NCI-H2029 treated with DMSO at 0.1 percent for 48 hours (cell line): ENCODE measurements at regions not wholly inside any gene's neighbourhood (a gene's known extent, or its start where the extent isn't known, plus 50 kb on each side); places are given as distances from the start of the nearest gene placed in this dataset.

Experiments
- DNase-seq: peaks from one replicate; lab custom pipeline; 2025; lab: John Stamatoyannopoulos, UW

GRCh38 chr3:13209634-13209997 is 136.4 kb upstream of the IQSEC1 start:
- no peak for DNase-seq

GRCh38 chr3:13208706-13209633 is 135.7 kb upstream of the IQSEC1 start:
- DNase-seq: no peak

GRCh38 chr3:13207975-13208705 is 134.9 kb upstream of the IQSEC1 start:
- no peak for DNase-seq

- no peak for DNase-seq
Measured at GRCh38 chr3:13207578-13207922, 134.3 kb upstream of the IQSEC1 start.

DNA sequence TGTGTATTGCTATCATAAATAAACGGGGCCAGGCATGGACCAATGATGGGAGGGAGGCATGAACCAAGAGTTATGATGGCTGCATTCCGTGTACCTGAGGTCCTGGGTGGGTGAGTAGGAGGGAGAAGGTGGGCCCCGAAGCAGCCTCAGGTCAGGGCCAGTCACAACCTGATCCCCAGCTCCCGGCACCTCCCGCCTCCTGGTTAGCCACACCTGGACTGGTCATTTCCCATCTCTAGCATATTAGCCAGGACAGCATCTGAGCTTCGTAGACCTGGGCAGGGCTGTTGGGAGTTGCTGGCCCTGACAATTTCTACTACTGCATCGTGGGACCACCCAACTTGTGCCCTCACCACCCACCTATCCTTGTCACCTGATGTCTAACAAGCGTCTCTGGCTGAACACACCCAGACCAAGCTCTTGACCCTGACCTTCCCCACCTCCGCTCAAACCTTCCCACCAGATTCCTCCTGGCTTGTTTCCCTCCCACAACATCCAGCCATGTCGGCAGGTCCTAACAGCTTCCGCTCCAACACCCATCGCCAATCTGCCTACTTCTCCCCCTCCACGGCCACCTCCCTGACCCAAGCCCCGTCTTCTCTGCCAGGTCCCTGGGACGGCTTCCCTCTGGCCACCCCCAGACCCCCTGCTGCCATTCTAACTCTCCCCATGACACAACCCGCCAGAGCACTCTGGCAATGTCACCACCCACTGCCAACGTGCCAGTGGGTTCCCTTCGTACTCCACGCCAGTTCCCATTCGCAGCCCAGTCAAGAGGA is 133.8 kb upstream of the IQSEC1 start:
- DNase-seq: no peak

DNA sequence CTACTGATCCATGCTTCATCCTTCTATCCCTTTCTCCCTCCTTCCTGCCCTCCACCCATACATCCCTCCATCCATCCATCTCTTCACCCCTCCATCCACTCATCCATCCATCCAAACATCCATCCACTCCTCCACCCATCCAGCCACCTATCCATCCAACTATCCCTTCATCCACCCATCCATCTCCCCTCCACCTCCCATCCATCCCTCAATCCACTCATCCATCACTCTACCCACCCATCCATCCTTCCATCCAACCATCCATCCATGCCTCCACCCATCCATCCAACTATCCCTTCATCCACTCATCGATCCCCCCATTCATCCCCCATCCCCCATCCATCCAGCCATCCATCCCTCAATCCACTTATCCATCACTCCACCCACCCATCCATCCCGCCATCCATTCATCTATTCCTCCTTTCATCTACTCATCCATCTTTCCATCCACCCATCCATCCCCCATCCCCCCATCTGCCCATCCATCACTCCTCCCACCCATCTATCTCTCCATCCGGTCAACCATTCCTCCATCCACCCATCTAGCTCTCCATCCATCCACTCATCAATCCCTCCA is 132.4 kb upstream of the IQSEC1 start:
- no peak for DNase-seq

- no peak for DNase-seq
Measured at GRCh38 chr3:13204177-13204581, 130.9 kb upstream of the IQSEC1 start.

DNA sequence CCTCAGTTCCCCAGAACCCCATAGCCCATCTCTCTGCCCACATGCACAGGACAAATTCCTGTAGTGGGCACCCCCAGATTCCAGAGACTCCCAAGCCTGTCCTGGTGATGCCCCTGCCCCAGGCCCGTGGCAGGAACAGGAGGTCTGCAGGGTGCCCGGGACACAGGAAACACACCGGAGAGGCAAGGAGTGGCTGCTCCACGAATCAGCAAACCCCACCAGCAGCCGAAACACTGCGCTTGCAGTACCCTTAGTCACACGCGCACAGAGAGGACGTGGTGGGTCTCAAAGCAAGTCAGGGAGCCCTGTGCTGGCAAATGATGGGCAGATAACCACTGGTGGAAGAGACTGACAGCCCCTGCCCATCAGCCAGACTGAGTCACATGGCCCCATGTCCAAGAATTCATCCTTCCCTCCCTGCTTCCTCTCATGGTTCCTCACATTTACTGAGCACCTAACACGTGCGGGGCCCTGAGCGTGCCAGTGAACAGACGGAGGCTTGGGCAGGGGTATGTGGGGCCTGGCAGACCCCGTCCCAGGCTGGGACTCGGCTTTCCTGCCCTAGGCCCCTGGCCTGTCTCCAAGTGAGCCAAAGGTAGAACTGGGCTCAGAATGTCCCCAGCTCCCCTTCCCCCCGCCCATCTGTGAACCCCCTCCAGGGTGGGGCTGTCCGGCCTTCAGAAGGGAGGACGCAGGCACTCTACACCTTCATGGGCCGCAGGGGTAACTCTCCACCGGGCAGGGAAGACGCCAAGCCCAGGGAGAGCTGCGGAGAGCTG is 130.4 kb upstream of the IQSEC1 start:
- DNase-seq: no peak

- DNase-seq: no peak
Measured at GRCh38 chr3:13202744-13203397, 129.6 kb upstream of the IQSEC1 start.

GRCh38 chr3:13201851-13202250 is 128.6 kb upstream of the IQSEC1 start:
- DNase-seq: peak; percentile 14

GRCh38 chr3:13200946-13201345 is 127.7 kb upstream of the IQSEC1 start:
- no peak for DNase-seq

- no peak for DNase-seq
Measured at GRCh38 chr3:13200465-13200864, 127.2 kb upstream of the IQSEC1 start.

GRCh38 chr3:13199899-13200451 is 126.7 kb upstream of the IQSEC1 start:
- no peak for DNase-seq

- no peak for DNase-seq
Measured at GRCh38 chr3:13199006-13199776, 126.0 kb upstream of the IQSEC1 start.

GRCh38 chr3:13198264-13198879 is 125.1 kb upstream of the IQSEC1 start:
- no peak for DNase-seq

DNA sequence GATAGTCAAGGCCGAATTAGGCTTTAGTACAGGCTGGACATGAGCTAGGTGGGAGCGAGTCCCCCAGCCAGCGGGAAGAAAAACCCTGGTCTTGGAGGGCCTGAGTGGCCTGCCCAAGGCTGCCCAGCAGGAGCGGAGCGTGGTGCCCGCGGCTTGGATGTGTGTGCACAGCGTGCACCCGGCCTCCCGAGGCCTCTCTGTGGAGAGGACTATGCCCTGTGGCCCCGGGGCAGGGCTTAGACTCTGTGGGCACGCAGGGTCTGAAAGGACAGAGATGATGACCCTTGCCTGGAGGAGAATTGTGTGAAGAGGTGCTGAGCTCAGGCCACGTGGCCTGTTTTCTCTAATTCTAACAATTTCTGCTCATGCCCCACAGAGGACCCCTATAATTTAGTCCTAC is 124.6 kb upstream of the IQSEC1 start:
- DNase-seq: no peak

GRCh38 chr3:13197281-13197680 is 124.1 kb upstream of the IQSEC1 start:
- DNase-seq: no peak

GRCh38 chr3:13195374-13195773 is 122.1 kb upstream of the IQSEC1 start:
- no peak for DNase-seq
